Liver (tissue), 7 donors: ENCODE measurements at regions not wholly inside any gene's neighbourhood (a gene's known extent, or its start where the extent isn't known, plus 50 kb on each side); places are given as distances from the start of the nearest gene placed in this dataset.

Source experiments
- DNase-seq: peaks from one replicate; pipeline ENCODE4 v3.0.0-alpha.2; 2017; ENCODE audit warnings: low spot score
- H3K27ac ChIP-seq, 2 donors: one replicate each; pipeline ENCODE4 v1.7.0; 2013; ENCODE audit warnings: inconsistent platforms in 2 of 2, low read length in 2 of 2, control low read depth in 1 of 2, low read depth in 1 of 2, mild to moderate bottlenecking in 1 of 2
- H3K27me3 ChIP-seq, 4 donors: one replicate each; pipeline versions ENCODE4 v1.6.1 to v1.7.0; 2013; ENCODE audit warnings: low read length in 3 of 4, inconsistent platforms in 1 of 4, mild to moderate bottlenecking in 1 of 4, moderate library complexity in 1 of 4; ENCODE audit not compliant: control insufficient read depth in 4 of 4, insufficient read depth in 4 of 4
- H3K36me3 ChIP-seq, 4 donors: one replicate each; pipeline versions ENCODE4 v1.6.1 to v1.7.0; 2013; ENCODE audit warnings: low read length in 3 of 4, mild to moderate bottlenecking in 3 of 4, low read depth in 1 of 4, moderate library complexity in 1 of 4; ENCODE audit not compliant: control insufficient read depth in 4 of 4, insufficient read depth in 3 of 4
- H3K4me1 ChIP-seq, 4 donors: one replicate each; pipeline versions ENCODE4 v1.6.1 to v1.7.0; 2013; ENCODE audit warnings: low read length in 3 of 4, mild to moderate bottlenecking in 3 of 4, moderate library complexity in 1 of 4; ENCODE audit not compliant: control insufficient read depth in 4 of 4, insufficient read depth in 4 of 4
- H3K4me3 ChIP-seq, 3 donors: one replicate each; pipeline versions ENCODE4 v1.6.1 to v1.7.0; 2013; ENCODE audit warnings: low read length in 3 of 3, control low read depth in 1 of 3, low read depth in 1 of 3, mild to moderate bottlenecking in 1 of 3
- H3K9ac ChIP-seq, 2 donors: one replicate each; pipeline ENCODE4 v1.7.0; 2013; ENCODE audit warnings: low read length in 2 of 2, mild to moderate bottlenecking in 2 of 2, moderate library complexity in 2 of 2, control low read depth in 1 of 2, low read depth in 1 of 2
- H3K9me3 ChIP-seq, 4 donors: one replicate each; pipeline versions ENCODE4 v1.6.1 to v1.7.0; 2013; ENCODE audit warnings: low read length in 3 of 4; ENCODE audit not compliant: control insufficient read depth in 4 of 4
- EGR1 ChIP-seq, 2 donors: IDR thresholded peaks; 2 replicates each; pipeline ENCODE4 v1.6.1; 2016 to 2018; ENCODE audit warnings: antibody characterized with exemption in 2 of 2, low read depth in 2 of 2
- FOXA1 ChIP-seq: IDR thresholded peaks from 2 replicates; pipeline ENCODE4 v1.6.1; 2016; ENCODE audit warnings: antibody characterized with exemption
- FOXA2 ChIP-seq: IDR thresholded peaks from 2 replicates; pipeline ENCODE4 v1.6.1; 2016; ENCODE audit warnings: antibody characterized with exemption
- GABPA ChIP-seq, 2 donors: IDR thresholded peaks in 1 of 2; conservative IDR thresholded peaks in 1 of 2; 2 replicates each; pipeline ENCODE4 v1.6.1; 2016; ENCODE audit warnings: antibody characterized with exemption in 2 of 2, mild to moderate bottlenecking in 1 of 2, moderate library complexity in 1 of 2
- HNF4A ChIP-seq, 2 donors: conservative IDR thresholded peaks; 2 replicates each; pipeline ENCODE4 v1.6.1; 2016; ENCODE audit warnings: antibody characterized with exemption in 2 of 2, mild to moderate bottlenecking in 2 of 2
- HNF4G ChIP-seq: IDR thresholded peaks from 2 replicates; pipeline ENCODE4 v1.6.1; 2016; ENCODE audit warnings: antibody characterized with exemption
- JUND ChIP-seq, 2 donors: IDR thresholded peaks; 2 replicates each; pipeline ENCODE4 v1.6.1; 2016; ENCODE audit warnings: antibody characterized with exemption in 2 of 2
- MAX ChIP-seq: IDR thresholded peaks from 2 replicates; pipeline ENCODE4 v1.6.1; 2016; ENCODE audit warnings: antibody characterized with exemption
- NR2F2 ChIP-seq: IDR thresholded peaks from 2 replicates; pipeline ENCODE4 v1.6.1; 2016; ENCODE audit warnings: antibody characterized with exemption
- RAD21 ChIP-seq, 2 donors: IDR thresholded peaks; 2 replicates each; pipeline ENCODE4 v1.6.1; 2016; ENCODE audit warnings: antibody characterized with exemption in 2 of 2, mild to moderate bottlenecking in 2 of 2
- RXRA ChIP-seq, 2 donors: IDR thresholded peaks; 2 replicates each; pipeline ENCODE4 v1.6.1; 2017 to 2018; ENCODE audit warnings: antibody characterized with exemption in 2 of 2, mild to moderate bottlenecking in 1 of 2
- SP1 ChIP-seq: IDR thresholded peaks from 2 replicates; pipeline ENCODE4 v1.6.1; 2018; ENCODE audit warnings: antibody characterized with exemption, mild to moderate bottlenecking
- YY1 ChIP-seq: IDR thresholded peaks from 2 replicates; pipeline ENCODE4 v1.6.1; 2016; ENCODE audit warnings: antibody characterized with exemption, mild to moderate bottlenecking
- WGBS: extraction: QIAGEN DNeasy Blood & Tissue Kit; methylation state at CpG from one replicate; pipeline ENCODE4 v1.1.7; 2013; 5-methylcytosine and 5-hydroxymethylcytosine counted together
- TF ChIP-seq, protein P1 (sequence below): IDR thresholded peaks from 2 replicates; pipeline ENCODE4 v1.6.1; 2016; ENCODE audit warnings: antibody characterized with exemption
- TF ChIP-seq, protein P2 (sequence below): IDR thresholded peaks from 2 replicates; pipeline ENCODE4 v1.6.1; 2016; ENCODE audit warnings: antibody characterized with exemption
- TF ChIP-seq, protein P3 (sequence below): IDR thresholded peaks from 2 replicates; pipeline ENCODE4 v1.6.1; 2016; ENCODE audit warnings: antibody characterized with exemption, mild to moderate bottlenecking
- donor health status: healthy.
- donor health status: healthy.
- donor health status: healthy.
- donor health status: healthy.

DNA sequence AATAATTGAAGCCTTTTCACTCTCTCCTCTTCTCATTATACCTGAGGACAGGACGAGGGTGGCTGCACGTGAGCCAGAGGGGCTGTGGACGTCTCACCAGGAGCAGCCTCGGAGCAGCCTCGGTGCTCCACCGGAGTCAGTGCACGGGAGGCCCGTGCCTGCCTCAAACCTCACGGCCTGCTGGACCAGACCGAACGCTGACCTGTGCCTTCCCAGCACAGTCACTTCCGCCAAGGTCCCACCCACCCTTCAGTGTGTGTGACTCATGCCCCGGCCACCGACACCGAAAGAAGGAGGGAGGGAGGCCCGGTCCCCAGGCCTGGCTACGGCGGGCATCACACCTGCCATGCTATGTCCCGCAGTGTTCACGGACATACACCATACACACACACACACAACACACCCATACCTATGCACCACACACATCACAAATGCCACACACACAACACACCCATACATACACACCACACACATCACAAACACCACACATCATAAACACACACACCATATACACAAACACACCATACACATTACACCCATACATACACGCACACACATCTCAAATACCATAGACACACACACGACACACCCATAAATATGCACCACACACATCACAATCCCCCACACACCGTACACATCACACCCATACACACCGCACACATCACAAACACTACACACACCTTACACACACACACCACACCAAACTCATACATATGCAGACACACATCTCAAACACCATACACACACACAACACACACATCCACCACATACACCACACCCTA, 1506.5 kb downstream of the TBC1D22A start:
- Histone ChIP-seq H3K9ac (no peak overlapping the region), H3K4me1 (no peaks in the 10 kb centered on the region), H3K27me3 (peaks cover 0 to 7% (median 0%) of the 10 kb centered on the region in 4 donors), H3K36me3 (no peaks in the 10 kb centered on the region), H3K4me3 (no peak overlapping the region), H3K27ac (no peak overlapping the region), H3K9me3 (no peaks in the 10 kb centered on the region)
- WGBS, result 83% methylated on average over 24 of the region's 24 CpGs
- TF ChIP-seq HNF4A (conservative IDR thresholded peaks at IDR 0.05), result no peak
- no peak for TF ChIP-seq RXRA (IDR thresholded peaks at IDR 0.05)
- TF ChIP-seq EGR1 (IDR thresholded peaks at IDR 0.05; ENCODE audit: low read depth in 2 of 2), result no peak
- no peak for TF ChIP-seq JUND (IDR thresholded peaks at IDR 0.05)
- no peak for TF ChIP-seq FOXA2
- TF ChIP-seq, protein P1, sequence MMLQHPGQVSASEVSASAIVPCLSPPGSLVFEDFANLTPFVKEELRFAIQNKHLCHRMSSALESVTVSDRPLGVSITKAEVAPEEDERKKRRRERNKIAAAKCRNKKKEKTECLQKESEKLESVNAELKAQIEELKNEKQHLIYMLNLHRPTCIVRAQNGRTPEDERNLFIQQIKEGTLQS, result no peak
- TF ChIP-seq, protein P2, sequence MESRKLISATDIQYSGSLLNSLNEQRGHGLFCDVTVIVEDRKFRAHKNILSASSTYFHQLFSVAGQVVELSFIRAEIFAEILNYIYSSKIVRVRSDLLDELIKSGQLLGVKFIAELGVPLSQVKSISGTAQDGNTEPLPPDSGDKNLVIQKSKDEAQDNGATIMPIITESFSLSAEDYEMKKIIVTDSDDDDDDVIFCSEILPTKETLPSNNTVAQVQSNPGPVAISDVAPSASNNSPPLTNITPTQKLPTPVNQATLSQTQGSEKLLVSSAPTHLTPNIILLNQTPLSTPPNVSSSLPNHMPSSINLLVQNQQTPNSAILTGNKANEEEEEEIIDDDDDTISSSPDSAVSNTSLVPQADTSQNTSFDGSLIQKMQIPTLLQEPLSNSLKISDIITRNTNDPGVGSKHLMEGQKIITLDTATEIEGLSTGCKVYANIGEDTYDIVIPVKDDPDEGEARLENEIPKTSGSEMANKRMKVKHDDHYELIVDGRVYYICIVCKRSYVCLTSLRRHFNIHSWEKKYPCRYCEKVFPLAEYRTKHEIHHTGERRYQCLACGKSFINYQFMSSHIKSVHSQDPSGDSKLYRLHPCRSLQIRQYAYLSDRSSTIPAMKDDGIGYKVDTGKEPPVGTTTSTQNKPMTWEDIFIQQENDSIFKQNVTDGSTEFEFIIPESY, result no peak
- no peak for TF ChIP-seq YY1
- TF ChIP-seq, protein P3, sequence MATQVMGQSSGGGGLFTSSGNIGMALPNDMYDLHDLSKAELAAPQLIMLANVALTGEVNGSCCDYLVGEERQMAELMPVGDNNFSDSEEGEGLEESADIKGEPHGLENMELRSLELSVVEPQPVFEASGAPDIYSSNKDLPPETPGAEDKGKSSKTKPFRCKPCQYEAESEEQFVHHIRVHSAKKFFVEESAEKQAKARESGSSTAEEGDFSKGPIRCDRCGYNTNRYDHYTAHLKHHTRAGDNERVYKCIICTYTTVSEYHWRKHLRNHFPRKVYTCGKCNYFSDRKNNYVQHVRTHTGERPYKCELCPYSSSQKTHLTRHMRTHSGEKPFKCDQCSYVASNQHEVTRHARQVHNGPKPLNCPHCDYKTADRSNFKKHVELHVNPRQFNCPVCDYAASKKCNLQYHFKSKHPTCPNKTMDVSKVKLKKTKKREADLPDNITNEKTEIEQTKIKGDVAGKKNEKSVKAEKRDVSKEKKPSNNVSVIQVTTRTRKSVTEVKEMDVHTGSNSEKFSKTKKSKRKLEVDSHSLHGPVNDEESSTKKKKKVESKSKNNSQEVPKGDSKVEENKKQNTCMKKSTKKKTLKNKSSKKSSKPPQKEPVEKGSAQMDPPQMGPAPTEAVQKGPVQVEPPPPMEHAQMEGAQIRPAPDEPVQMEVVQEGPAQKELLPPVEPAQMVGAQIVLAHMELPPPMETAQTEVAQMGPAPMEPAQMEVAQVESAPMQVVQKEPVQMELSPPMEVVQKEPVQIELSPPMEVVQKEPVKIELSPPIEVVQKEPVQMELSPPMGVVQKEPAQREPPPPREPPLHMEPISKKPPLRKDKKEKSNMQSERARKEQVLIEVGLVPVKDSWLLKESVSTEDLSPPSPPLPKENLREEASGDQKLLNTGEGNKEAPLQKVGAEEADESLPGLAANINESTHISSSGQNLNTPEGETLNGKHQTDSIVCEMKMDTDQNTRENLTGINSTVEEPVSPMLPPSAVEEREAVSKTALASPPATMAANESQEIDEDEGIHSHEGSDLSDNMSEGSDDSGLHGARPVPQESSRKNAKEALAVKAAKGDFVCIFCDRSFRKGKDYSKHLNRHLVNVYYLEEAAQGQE, result no peak
- TF ChIP-seq HNF4G, result no peak
- TF ChIP-seq GABPA (IDR thresholded peaks at IDR 0.05 in 1 of 2, conservative IDR thresholded peaks at IDR 0.05 in 1 of 2), result no peak
- TF ChIP-seq MAX, result no peak
- no peak for DNase-seq

- no peak overlapping the region for H3K9ac ChIP-seq
- no peaks in the 10 kb centered on the region for H3K4me1 ChIP-seq
- H3K27me3 ChIP-seq, result peaks cover 0 to 4% (median 0%) of the 10 kb centered on the region in 4 donors
- H3K27ac ChIP-seq, result no peak overlapping the region
- H3K9me3 ChIP-seq, result no peaks in the 10 kb centered on the region
- H3K36me3 ChIP-seq, result no peaks in the 10 kb centered on the region
- 82% methylated on average over 11 of the region's 11 CpGs for WGBS
- H3K4me3 ChIP-seq, result no peak overlapping the region
- DNase-seq, result no peak
- TF ChIP-seq, protein P3, result no peak
- TF ChIP-seq RXRA (IDR thresholded peaks at IDR 0.05) (no peak), FOXA1 (no peak), HNF4G (no peak), NR2F2 (no peak), RAD21 (IDR thresholded peaks at IDR 0.05) (no peak), GABPA (IDR thresholded peaks at IDR 0.05 in 1 of 2, conservative IDR thresholded peaks at IDR 0.05 in 1 of 2) (no peak), EGR1 (IDR thresholded peaks at IDR 0.05; ENCODE audit: low read depth in 2 of 2) (no peak), HNF4A (conservative IDR thresholded peaks at IDR 0.05) (no peak), SP1 (no peak), JUND (IDR thresholded peaks at IDR 0.05) (no peak), YY1 (no peak), FOXA2 (no peak)
- TF ChIP-seq, protein P1, result no peak
- TF ChIP-seq, protein P2, result no peak
These were observed 1505.8 kb downstream of the TBC1D22A start for GRCh38 chr22:48268293-48268692.
